Jurkat, Clone E6-1 (cell line): ENCODE measurements at regions not wholly inside any gene's neighbourhood (a gene's known extent, or its start where the extent isn't known, plus 50 kb on each side); places are given as distances from the start of the nearest gene placed in this dataset.
A peak's percentile ranks its signal among the peaks of the same experiment; 100 is the strongest.

ENCODE experiments used
- DNase-seq: peaks from one replicate; pipeline ENCODE4 v3.0.0-alpha.2; 2011; ENCODE audit warnings: low read depth, low spot score
- H3K4me3 ChIP-seq: 2 replicates; pipeline ENCODE4 v1.5.1; 2011; ENCODE audit warnings: mild to moderate bottlenecking, low read length, control low read depth, moderate library complexity

DNA sequence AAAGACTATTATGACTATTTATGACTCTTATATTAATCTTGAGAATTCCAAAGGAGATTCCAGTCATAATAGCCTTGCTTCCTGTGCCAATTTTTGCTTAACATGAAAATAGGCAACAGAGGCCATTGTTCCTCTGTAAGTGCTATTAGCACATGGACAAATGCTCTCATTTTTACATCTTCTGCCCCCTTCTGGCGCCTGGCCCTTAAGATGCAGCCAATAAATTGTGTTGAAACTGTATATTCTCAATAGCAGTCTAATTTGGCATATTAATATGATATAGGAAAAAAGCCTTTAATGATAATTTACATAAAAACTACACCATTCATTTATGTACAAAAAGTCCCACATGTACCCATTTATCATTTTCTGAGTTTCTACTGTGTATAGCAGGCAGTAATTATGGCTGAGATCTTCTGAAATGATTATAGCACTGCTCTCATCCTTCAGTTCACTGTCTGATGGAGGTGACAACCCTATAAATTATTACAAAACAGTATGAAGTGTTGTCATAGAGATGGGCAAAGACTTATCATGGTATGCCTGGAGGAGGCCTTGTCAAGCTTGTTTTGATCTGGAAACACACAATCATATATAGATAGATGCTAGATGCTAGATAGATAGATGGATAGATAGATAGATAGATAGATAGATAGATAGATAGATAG, 613.3 kb downstream of the TSN start:
- no peak overlapping the region for H3K4me3 ChIP-seq
- DNase-seq = no peak

DNA sequence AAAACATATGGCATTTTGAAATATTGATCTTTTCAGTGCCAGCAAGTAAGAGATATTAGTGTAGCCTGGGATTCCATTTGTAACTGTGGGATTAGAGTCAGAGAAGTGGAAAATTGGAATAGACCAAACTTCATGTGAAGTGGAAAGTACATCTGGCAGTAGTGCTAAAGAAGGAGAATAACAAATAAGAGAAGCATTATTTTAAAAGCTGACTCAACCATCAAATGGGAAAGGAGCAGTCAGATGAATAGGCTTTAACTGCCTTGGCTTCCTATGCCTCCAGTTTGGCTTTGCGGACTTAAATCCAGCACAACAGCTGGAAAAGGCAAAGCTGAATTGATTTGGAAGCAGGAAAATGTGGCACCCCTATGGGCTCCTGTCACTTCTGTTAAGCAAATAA, 623.1 kb downstream of the TSN start:
- no peak for DNase-seq
- H3K4me3 ChIP-seq = no peak overlapping the region

DNA sequence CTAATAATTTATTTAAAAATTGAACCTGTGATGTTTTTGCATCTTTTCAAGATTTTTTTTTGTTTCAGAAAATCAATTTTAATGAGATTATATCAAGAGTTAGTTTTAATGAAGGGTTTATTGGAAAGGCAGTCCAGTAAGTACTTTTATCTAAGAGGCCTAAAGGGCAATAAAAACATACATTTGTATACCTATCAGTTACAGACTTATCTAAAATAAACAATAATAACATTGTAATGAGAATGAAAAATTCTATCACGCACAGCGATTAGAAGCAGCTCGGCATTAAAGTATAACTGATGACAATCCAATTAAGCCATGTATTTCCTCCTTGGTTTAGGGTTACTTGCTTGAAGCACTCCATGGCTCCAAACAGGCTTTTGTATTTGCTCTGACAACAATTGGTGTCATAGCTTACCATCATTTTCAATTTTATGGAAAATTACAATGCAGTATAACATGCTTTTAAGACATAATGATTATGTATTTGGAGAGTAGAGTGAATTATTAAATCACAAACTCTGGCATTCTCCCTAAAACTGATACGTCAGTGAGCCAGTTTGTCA, 629.4 kb downstream of the TSN start:
- H3K4me3 ChIP-seq = no peak overlapping the region
- no peak for DNase-seq

DNA sequence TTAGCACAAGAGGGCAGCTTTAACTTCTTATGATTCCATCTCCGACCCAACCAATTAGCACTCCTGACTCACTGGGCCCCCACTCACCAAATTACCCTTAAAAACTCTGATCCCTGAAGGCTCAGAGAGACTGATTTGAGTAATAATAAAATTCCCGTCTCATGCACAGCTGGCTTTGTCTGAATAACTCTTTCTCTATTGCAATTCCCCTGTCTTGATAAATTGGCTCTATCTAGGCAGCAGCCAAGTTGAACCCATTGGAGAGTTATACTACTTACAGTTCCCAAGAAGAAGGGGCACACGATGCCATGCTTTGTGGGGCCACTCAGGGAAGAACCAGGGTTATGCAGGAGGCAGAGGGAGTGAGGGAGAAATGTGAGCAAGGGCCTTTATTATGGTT, 632.8 kb downstream of the TSN start:
- DNase-seq = no peak
- no peak overlapping the region for H3K4me3 ChIP-seq

DNA sequence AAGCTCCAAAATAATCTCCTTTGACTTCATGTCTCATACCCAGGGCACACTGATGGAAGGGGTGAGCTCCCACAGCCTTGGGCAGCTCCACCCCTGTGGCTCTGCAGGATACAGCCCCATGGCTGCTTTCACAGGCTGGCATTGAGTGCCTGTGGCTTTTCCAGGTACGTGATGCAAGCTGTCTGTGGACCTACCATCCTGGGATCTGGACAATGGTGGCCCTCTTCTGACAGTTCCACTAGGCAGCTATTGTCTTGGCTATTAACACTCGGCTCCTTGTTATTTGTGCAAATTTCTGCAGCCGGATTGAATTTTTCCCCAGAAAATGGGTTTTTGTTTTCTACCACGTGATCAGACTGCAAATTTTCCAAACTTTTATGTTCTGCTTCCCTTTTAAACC, 634.2 kb downstream of the TSN start:
- no peak for DNase-seq
- H3K4me3 ChIP-seq = no peak overlapping the region

DNA sequence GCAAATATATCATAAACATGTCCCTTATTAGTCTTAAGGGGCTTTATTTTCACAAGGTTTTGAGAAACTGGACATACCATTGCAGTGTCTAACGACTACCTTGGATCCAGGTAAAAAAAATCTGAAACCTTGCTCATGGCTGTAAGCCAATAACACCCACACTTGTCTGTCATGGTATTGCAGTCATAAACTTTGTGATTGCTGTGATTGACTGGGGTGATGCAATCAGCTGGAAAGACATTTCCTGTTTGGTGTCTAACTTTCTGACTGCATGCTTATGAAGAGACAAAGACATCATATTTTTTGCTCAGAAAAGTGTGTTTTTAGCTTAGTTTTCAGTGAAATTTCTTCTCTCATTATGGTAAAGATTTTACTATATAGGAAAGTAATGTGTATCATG, 635.0 kb downstream of the TSN start:
- DNase-seq = peak; percentile 4
- no peak overlapping the region for H3K4me3 ChIP-seq

DNA sequence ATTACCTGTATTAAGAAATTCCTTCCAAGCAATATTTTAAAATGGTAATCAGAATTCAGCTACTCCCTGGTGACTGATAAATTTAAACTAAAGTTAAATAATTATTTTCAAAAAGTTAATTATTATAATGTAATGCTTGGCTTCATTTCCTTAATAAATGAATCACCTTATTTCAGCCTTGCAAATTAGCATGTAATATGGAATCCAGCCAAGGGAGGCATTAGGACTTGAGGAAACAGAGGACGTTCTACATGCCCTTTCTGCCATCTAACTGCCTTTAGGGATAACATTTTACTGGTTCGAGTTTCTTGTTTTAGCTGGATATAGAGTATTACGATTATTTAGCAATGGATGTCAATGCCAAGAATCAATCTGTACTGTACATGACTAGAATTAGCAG, 636.3 kb downstream of the TSN start:
- DNase-seq = no peak
- no peak overlapping the region for H3K4me3 ChIP-seq

DNA sequence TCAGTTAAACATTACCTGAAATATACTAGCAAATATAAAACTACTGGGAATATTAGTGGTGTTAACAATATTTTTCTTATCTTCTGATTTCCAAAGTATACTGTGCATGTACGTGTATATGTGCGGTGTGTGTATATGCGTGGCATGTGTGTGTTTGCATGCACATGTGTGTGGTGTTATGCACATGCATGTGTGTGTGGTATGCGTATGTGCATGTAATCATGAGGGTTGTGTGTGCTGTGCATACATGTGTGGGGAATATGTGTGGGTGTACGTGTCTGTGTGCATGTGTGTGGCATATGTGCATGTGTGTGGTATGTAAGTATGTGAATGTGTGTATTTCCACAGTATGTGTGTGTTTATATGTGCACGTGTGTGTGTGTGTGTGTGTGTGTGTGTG, 640.2 kb downstream of the TSN start:
- DNase-seq = no peak
- H3K4me3 ChIP-seq = no peak overlapping the region

DNA sequence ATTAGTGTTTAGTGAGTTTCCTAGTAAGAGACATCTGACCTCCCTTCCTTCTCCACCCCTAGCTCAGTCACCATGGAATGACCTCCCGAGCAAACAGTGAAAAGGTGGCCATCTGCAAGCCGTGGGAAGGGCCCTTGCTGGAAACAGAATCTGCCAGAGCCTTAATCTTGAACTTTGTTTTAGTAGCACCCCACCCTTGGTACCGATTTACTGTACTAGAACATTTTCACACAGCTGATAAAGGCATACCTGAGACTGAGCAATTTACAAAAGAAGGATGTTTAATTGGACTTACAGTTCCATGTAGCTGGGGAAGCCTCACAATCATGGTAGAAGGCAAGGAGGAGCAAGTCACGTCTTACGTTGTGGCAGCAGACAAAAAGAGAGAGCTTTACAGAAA, 655.8 kb downstream of the TSN start:
- DNase-seq = no peak
- no peak overlapping the region for H3K4me3 ChIP-seq

DNA sequence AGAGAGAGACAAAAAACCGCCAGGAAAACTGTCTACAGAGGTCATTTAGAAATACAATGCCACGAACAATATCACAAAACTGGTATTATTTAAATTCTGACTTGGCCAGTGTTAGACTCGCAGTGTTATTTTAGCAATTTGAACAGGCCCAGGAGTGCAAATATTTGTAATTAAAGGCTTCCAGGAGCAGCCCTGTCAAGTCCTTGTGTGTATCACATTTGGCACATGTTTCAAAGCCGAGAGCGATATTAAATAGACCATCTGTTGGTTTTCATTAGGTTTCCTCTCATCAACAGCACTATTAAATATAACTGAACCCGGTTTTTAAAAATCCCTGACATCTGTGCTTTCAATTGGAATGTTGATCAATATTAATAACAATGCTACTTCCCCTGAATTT, 656.9 kb downstream of the TSN start:
- DNase-seq = no peak

DNA sequence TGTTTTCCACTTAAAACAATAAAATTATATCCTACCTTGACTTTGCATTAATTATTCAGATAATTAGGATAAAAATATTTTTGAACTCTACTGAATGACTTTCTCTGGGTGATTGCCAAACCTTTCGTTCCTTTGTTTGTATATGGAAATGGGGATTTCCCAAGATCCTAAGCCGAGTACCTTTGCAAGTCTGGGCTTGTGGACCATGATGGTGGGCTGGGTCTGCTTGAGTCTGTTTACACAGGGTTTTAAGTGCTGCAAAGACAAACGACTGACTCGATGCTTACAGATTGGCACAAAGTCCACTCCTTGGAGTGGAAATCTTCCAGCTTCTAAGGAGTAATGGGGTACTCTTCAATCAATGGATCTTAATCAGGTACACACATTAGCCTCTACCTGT, 659.5 kb downstream of the TSN start:
- H3K4me3 ChIP-seq = no peak overlapping the region
- DNase-seq = no peak

More for the DNA sequence above, 656.9 kb downstream of the TSN start:
- H3K4me3 ChIP-seq = no peak overlapping the region

DNA sequence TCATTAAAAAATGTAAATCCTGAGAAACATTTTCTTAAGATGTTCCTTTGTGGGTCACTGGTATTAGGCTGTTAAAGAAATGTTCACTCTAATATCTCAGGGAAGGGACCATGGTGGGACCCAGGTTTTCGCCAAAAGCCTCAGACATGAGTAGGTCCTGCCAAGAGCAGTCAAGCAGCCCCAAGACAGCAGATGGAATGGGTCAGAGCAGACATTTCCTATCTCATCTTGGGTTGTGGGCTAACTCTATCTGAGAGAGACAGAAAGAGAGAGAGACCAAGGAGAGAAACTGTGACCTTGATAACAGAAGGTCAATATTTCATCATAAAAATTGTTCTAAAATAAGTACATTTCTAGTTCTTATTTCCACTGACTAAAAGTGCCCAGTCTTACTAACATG, 661.7 kb downstream of the TSN start:
- no peak overlapping the region for H3K4me3 ChIP-seq
- DNase-seq = no peak

DNA sequence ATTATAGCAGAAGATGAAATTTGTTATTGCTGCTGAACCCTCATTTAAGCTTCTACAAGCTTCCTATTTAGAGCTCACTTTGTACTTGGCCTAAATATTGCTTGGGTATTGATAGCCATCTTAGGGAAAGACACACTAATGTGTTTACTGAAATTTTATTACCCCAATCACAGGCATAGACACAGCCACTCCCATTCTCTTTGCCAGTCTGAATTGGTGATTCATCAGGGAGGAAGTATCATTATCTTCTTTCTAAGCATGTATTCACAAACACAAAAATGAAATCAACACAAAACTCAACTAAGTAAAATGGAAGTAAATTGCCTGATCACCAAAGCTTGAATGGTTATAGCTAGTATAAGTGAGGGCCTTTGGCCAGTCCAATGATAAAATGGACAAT, 666.3 kb downstream of the TSN start:
- DNase-seq = no peak
- H3K4me3 ChIP-seq = no peak overlapping the region

DNA sequence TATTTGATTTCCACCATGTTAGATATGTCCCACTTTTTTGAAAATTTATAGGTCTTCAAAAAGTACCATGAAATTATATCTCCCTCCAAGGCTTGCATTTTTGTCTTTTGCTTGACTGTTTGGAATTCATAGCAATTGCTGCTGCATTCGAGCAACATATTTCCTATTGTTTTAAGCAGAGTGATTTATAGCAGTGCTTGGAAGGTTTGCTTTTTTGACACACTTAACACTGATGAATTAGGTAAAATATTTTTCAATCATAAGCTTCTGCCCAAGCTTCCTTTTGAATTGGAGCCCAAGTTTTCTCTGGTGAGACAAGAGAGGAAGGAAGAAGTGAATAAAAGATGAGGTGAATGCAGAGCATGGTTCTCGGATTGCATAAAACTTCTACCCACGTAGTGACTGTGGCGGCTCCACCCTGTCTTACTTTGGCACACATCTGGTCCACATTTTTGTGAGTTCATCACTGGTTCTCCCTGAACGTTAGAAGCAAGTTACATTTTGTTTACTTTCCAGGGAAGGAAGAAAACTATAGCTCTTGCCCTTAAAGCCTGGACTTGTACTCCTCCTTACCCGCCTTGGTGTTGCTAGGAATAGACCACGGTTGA, 667.0 kb downstream of the TSN start:
- no peak overlapping the region for H3K4me3 ChIP-seq
- no peak for DNase-seq

DNA sequence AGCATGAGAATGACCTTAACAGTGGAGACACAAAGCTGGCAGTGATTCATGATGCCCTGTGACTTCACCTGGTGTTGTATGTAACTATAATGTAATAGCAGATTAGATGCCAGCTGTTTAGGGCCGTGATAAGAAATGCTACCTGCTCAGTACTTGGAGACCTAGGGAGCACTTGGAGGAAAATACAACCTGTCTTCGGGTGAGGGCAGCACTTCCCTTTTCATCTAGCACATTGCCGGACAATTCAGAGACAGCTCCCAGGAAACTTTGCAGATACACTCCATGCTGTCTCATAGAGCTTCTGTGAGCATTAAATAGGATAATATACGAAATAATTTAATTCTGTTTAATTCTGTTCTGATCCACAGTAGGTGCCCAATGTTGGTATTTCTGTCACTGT, 668.5 kb downstream of the TSN start:
- no peak for DNase-seq
- no peak overlapping the region for H3K4me3 ChIP-seq

DNA sequence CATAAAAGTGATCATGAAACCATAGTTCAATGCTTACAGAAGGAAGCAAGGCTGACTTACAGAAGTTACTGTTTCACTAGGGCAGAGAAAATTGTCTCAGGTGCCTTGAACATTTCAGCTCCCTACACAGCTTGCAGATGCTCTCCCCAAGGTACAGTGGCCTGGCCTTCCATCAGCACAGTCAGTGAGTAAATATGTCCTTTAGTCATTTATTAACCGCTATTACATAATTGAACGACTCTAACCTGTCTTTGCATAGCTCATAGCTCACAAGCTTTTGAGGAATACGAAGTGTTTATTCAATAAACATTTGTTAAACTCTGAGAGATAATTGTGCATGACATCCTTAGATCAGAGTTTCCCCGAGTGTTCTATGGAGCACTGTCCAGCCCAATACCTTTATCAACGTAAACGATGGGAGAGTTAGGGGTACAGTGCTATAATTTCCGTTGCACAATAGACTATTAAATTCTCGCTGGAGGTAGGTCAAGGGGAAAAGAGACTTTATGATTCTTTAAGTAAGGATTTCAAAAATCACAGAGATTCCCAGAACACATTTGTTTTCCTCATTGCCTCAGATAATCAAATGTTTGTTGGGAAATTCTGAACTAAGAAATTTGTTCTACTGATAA, 677.8 kb downstream of the TSN start:
- H3K4me3 ChIP-seq = no peak overlapping the region
- no peak for DNase-seq

DNA sequence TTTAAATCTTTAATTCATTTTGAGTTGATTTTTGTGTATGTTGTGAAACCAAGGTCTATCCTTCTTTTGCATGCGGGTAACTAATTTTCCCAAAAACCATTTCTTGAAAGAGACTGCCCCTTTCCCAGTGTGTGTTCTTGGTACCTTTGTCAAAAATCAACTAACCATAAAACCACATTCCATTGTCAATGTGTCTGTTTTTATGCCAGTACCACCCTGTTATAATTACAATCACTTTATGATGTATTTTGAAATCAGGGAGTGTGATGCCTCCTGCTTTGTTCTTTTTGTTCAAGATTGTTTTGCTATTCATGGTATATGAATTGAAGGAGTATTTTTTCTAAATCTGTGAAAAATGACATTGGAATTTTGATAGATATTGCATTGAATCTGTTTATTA, 689.6 kb downstream of the TSN start:
- DNase-seq = no peak

DNA sequence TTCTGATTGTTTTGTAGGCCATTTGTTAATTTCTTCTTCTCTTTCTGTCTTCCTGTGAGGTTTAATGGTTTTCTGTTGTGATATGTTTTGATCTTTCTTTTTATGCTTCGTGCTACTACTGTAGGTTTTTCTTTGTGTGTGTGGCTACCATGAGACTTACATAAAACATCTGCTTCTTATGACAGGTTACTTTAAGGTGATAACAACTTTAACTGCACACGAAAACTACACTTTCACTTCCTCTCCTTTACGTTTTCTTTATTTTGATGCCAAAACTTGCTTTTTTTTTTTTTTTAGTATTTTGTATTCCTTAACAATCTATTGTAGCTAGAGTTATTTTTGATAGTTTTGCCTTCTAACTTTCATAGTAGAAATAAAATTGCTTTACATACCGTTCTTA, 691.3 kb downstream of the TSN start:
- H3K4me3 ChIP-seq = no peak overlapping the region

More for the DNA sequence above, 689.6 kb downstream of the TSN start:
- no peak overlapping the region for H3K4me3 ChIP-seq

DNA sequence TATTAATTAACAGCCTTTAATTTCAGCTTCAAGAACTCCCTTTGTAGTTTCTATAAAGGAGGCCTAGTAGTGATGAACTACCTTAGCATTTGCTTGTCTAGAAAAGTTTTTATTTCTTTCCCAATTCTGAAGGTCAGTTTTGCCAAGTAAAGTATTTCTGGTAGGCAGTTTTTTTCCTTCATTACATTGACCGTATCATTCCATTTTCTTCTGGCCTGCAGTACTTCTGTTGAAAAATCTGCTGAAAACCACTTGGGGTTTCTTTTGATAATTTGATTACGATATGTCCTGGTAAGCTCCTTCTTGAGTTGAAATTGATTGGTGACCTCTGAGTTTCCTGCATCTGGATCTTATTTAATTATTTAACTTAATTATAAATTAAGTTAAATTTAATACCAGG, 691.8 kb downstream of the TSN start:
- DNase-seq = no peak
- H3K4me3 ChIP-seq = no peak overlapping the region

More for the DNA sequence above, 691.3 kb downstream of the TSN start:
- no peak for DNase-seq

DNA sequence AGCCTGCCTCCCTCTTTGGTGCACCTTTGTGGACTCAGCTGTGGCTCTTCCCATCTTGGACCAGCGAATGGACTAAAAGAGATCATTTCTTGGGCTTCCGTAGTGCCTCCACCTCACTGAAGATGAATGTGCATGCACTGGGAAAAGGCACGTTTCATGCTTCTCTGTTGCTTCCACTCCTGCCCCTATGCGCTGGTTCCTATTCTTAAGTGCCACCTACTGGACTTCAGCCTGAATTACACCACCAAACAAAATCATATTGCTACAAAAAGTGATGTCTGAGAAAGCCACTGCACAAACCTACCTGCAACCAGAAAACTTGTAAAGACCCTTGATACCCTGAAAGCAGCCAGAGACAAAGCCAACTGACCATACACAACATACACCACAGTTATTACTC, 695.6 kb downstream of the TSN start:
- no peak overlapping the region for H3K4me3 ChIP-seq
- DNase-seq = peak; percentile 47

DNA sequence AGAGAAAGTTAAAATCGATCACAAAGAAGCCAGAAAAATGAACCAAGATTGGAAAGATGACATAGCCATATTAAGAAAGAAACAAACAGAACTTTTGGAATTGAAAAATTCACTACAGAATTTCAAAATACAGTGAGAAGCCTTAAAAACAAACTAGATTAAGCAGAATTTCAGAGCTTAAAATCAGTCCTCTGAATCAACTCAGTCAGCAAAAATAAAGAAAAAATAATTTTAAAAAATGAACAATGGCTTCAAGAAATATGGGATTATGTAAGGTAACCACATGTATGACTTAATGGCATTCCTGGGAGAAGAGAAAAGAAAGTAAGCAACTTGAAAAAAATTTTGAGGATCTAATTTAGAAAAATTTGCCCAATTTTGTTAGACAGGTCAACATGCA, 696.2 kb downstream of the TSN start:
- DNase-seq = no peak
- H3K4me3 ChIP-seq = no peak overlapping the region
